AG08396 (cell line): ENCODE measurements at regions not wholly inside any gene's neighbourhood (a gene's known extent, or its start where the extent isn't known, plus 50 kb on each side); places are given as distances from the start of the nearest gene placed in this dataset.
"Not testable (repeated sequence)": the region's sequence is repeated elsewhere in the genome, so short reads cannot be mapped to it uniquely, and the experiment has no call there.

Experiments
- DNase-seq: peaks from one replicate; pipeline ENCODE4 v3.0.0; 2012; ENCODE audit warnings: low spot score, mixed read lengths

DNA sequence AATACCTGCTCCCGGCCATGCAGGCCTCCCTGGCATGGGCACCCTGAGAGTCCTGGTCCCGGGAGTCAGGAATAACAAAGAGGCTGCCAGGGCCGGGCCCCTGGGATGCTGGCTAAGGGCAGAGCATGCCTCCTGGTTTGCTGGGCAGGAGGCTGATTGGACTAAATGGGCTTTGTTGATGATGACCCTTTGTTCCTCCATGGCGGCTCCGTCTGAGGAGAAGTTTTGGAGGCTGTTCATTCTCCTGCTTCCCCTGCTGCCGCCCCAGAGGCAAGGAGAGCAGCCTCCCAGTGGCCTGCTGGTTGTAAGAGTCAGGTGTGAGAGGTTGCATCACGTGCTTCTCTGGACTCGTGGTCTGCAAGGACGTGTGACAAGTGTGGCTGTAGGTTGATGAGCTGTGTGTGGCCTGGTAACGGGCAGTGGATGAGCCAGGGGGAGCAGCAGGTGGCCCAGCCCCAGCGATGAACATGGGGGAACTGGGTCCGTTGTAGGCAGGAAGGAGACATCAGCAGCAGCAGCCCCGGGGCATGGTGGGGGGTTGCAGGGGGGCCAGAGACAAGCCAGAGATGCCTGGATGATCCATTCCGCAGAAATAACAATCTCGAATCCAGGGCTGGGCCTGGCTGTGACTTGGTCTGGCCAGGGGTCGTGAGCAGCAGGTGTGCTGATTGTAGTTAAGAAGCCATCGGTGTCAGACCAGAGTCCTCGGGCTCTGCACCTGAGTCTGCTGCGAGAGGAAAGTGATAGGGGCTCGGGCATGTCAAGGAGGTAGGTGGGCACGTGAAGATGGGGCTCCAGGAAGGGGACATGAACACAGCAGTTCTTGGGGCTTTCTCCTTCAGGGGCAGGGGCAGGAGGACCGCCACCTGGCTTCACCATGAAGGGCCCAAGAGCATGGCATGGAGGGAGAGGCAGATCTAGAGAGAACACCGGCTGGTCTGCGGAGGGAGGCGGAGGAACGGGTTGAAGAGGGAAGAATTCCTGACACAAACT lies 101.4 kb downstream of the TNFRSF13B start:
- no peak for DNase-seq

DNA sequence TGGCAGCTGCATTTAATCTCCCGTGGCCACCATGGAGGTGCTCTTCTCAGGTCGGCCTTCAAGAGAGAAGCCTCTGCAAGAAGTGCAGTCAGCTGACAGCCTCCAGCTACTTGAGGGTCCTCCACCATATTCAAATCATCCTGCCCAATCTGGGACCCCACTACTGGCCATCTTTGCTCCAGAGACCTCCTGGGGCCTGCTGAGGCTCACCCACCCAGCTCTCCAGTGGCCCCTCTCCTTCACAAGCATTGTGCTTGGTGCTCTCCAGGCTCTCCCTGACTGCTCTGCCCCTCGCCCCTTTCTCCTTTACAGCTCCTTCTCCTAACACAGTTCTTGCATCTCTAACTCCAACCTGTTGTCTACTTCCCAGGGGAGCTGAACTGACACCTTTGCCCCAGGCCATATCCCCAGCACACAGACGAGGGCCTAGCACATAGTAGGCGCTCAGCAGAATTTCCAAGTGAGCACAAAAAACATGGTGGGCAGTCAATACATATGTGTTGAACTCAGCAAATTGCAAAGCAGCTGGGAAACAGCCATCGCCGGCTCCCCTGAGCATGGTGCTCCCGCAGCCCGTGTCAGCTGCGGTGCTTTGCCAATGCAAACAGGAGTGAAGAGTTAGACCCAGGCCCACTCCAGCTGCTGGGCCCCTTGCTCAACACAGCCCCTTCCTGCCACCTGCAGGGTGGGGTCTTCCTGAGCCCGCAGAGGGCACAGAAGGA lies 102.2 kb downstream of the TNFRSF13B start:
- DNase-seq: not testable (repeated sequence)

DNA sequence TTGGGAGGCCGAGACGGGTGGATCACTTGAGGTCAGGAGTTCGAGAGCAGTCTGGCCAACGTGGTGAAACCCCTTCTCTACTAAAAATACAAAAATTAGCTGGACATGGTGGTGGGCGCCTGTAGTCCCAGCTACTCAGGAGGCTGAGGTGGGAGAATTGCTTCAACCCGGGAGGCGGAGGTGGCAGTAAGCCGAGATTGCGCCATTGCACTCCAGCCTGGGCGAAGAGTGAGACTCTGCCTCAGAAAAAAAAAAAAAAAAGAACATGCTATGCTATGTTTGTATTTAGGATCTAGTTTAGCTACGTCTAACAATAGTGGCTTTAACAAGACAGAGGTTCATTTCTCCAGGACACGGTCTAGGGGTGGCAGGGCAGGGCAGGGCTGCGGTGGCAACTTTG lies 103.3 kb downstream of the TNFRSF13B start:
- not testable (repeated sequence) for DNase-seq

DNA sequence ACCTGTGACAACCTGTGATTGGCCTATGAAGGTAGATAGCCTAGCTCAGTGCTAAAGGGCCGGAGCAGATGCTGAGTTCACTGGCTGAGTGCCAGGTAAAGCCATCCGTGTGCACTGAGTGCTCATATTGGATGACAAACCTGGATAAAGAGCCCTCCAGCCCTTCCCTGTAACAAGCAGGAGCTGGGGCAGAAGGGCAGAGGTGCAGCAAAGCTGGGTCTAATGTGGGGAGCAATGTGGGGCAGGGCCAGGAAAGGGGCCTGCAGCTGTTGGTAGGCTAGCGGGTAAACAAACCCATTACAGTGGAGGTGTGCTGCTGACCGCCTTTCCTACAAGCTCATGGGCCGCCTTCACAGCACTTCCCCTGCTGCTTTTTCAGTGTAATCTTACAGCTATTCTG lies 104.4 kb downstream of the TNFRSF13B start:
- not testable (repeated sequence) for DNase-seq

DNA sequence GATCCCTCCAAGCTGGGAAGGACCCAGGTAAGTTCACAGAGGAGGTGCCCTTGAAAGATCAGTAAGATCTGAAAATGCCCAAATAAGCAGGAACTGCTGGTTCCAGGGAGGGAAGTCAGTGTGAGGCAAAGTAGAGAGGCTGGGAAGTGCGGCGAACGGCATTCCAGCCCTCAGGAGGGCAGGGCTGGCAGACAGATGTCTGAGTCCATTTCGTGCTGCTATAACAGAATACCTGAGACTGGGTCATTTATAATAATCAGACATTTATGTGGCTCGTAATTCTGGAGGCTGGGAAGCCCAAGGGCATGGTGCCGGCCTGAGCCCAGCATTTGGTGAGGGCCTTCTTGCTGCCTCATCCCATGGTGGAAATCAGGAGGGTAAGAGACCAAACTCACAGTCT lies 105.1 kb downstream of the TNFRSF13B start:
- not testable (repeated sequence) for DNase-seq

DNA sequence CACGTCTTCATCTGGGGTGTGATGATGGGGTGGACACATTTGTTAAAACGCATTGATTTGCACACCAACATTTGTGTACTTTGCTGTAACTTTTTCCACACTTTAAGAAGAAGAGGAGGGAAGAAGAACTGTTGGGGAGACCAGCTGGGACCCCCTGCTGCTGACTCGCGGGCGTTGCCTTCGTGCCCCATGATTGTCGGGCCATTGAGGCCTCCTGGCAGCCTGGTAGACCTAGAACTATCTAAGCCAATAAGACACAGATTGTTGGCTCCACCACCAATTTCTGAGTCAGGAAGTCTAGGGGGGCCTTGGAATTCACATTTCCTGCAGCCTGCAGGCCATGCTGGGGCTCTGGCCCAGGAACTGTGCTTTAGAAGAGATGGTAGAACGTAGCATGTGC lies 105.5 kb downstream of the TNFRSF13B start:
- DNase-seq: no peak

DNA sequence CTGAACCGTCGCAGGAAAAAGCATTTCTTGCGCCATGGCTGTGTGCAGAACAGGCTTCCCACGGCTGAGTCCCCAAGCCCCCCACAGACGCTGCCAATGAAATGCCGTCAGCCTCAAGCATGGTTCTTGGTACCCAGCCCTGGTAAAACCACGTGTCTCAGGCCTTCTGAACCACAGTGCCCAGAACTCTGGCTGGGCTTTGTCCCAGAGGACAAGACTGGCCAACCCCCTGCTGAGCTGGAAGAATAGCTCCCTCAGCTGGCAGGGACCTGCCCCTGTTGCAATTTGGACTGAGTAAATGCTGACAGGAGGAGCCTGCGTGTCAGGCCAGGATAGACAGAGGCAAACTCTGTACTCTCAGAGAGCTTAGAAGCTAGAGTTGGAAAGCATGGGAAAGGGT lies 106.2 kb downstream of the TNFRSF13B start:
- DNase-seq: not testable (repeated sequence)

DNA sequence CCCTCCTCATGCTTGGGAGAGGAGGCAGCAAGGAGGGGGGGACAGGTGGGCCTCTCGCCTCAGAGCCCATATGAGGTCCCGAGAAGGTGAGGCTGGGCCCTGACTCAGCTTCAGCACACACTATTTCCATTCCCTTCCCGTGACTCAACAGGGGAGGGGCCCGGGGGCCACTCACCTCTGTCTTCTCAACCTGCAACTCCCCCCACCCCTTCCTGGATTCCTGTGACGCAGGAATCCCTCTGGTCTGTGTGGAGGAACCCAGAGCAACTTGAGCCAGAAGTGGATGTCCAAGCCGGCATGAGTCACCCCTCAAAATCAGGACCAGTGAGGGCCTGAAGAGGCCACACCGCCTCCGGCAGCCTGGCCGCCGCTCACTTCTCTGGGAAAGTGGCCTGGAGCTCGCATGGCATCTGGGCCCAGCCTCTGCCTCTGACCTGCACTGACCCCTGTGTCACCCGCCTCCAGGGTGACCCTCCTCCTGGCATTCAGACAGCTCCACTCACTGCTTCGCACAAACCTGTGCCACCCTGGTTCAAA lies 106.8 kb downstream of the TNFRSF13B start:
- not testable (repeated sequence) for DNase-seq

DNA sequence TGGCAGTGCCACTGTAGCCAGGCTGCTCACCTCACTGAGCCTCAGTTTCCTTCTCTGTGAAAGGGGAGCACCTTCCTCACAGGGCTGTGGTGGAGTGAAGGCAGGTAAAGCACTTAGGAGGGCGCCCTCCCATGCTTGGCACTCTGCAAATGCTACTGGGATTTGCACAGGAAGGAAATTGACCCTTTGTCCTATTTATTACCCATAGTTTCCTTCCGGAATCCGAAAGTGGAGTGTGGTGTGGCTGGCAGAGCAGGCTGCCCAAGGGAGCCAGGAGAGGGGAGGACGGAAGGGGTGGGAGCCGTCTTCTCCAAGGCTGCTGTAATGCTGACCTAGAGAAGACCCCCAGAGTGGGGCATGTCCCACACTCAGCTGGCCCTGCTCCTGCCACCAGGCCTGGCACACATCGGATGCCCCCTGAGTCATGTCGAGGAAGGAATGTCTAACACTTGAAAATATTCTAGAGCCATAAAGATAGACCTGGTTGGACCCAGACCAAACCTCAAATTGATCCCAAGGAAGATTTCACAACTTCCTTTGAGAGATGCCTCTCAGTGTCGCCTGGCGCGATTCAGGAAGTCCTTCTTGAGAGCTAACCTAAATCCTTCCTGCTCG lies 107.3 kb downstream of the TNFRSF13B start:
- not testable (repeated sequence) for DNase-seq

DNA sequence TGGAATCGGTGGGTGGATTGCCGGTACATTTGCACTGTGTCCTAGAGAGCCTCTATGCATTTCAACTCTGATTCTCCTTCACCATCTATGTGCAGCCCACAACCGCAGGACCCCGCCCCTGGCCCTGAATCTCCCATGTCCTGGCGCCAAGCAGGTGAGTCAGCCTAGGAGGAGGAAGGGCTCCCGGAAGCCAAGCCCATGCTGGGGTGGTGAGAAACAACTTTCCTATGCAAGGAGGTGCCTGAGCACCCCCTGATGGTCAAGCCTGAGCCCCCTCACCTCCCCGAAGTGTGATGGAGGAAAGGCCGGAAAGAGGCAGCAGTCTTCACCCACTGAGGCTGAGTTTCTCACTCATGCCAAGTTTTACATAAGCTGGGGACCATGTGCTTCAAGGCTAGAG lies 110.8 kb downstream of the TNFRSF13B start:
- not testable (repeated sequence) for DNase-seq

DNA sequence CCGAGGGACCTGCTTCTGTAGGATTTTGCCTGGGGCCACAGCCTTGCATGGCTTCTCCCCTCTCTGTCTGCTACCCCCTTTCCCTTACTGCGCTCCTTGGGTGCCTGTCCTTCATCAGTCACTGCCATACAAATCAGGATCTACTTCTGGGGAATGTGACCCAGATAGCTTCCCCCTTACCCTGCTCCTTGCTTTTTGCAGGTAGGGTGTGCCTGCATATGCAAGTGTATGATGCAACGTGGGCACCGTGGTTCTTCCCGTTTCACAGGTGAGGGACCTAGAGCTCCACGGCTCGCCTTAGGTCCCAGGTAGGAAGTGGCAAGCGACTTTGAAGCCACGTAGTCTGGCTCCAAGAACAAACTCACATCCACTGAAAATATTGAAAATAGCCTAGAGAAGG lies 111.5 kb downstream of the TNFRSF13B start:
- not testable (repeated sequence) for DNase-seq

DNA sequence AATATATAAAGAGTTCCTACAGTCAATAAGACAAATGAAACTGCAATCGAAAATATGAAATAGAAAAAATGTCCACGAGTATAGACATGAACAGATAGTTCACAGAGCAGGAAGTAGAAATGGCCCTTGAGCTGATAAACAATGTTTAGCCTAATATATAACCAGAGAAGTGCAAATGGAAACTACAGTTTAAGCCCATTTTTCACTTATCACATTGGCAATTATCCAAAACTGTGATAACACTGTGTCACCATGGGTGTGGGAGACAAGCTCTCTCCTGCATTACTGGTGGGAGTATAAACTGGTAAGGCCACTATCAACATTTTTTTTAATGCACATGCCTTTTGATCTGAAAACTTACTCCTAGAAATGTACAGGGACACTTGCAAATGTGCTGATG lies 112.4 kb downstream of the TNFRSF13B start:
- not testable (repeated sequence) for DNase-seq

DNA sequence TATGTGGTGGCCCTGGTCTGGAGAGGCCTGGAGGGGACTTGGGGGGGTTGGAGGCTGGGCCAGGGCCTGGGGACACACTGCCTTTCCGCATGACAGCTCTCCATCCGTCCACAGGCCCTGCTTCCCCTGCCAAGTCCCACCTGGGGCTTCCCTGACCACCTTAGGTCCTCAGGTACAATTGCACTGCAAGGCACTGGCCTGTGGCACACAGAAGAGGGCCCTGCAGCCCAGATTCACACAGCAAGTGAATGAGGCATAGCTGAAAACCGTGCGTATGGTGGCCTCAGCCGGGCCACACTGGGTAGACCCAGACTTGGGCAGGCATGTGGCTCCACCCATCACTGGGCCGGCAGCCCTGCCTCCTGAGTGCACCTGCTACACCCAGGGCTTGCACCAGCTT lies 114.2 kb downstream of the TNFRSF13B start:
- not testable (repeated sequence) for DNase-seq

DNA sequence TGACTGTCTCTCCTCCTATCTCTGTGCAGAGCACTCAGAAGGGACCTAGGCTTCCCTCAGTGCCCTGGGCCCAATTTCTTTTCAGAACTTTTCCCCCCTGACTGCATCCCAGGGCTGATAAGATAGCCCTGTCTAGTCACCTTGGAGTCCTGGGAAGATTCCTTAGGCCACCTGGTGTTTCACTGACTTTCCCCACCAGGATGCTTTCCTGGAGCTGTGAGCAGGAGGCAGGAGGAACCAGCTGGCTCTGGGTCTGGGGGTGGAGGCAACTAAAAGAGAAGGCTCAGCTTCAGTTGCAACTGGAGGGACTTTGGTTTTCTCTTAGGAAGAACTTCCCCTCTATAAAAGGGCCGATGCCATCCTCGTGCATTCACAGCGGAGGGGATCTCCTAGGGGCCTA lies 115.1 kb downstream of the TNFRSF13B start:
- not testable (repeated sequence) for DNase-seq

DNA sequence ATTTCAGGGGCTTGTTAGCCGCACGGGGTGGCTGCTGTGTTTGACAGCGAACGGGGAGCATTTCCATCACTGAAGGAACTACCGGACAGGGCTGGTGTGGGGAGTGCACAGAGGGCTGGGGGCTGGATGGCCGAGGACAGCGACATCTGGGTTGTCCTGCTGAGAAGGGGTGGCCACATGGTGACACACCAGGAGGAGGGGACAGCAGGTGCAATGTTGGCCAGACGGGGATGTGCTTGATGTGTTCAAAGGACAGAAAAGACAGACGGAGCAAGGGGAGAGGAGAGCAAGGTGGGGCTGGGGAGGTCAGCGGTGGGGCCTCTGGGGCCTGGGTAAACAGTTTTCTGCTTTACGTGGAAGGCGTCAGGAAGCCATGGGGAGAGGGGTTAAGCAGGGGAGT lies 115.7 kb downstream of the TNFRSF13B start:
- not testable (repeated sequence) for DNase-seq

DNA sequence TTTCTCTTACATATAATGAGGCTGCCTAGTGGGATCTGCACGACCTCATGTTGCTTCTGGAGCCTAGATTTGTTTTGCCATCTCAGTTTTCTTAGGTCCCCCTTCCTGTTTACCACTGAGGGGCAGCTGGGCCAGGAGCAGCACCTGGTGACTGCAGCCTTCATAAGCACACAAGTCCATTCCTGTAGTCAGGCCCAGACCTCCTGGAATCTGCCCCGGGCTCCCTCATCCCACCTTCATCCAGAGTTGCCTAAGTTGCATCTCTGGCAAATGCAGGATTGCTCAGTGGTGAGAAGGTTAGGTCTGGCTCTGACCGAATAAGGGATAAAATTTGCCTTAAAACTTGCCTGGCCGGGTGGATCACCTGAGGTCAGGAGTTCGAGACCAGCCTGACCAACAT lies 117.3 kb downstream of the TNFRSF13B start:
- DNase-seq: not testable (repeated sequence)

DNA sequence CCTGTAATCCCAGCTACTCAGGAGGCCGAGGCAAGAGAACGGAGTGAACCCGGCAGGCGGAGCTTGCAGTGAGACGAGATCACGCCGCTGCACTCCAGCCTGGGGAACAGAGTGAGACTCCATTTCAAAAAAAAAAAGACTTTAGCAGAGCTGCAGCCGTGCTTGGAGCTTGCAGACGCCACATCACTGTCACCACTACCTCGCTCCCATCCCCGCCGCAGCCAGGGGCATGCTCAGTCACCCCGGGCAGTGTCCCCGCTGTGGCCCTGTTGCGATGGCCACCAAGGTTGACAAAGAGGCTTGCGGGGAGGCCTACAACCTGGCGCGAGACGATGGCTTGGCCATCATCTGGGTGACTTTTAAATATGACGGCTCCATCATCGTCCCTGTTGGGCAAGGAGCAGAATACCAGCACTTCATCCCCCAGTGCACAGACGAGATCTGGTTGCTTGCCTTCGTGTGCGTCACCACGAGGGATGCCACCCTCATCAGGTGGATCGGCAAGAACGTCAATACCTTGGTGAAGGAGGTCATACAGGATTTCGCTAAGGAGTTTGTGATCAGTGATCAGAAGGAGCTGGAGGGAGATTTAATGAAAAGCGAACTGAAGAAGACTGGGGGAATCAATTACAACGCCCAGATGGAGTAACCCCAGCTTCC lies 118.1 kb downstream of the TNFRSF13B start:
- no peak for DNase-seq

DNA sequence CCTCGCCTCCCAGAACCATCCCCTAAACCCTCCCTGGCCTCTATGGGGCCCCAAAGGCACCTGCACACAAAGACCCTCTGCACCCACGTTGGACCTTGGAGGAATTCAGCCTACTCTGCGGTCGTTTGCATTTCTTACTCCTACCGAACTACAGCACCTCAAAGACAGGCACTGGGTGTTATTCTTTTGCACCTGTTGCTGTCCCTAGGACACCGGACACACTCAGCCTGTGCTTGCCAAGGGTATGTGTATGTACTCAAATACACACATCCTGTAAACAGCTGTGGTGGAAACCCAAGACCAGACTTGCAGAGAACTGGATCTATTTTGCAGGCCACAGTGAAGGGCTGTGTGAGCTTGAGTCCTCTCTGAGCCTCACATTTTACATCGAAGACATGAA lies 122.1 kb downstream of the TNFRSF13B start:
- not testable (repeated sequence) for DNase-seq

DNA sequence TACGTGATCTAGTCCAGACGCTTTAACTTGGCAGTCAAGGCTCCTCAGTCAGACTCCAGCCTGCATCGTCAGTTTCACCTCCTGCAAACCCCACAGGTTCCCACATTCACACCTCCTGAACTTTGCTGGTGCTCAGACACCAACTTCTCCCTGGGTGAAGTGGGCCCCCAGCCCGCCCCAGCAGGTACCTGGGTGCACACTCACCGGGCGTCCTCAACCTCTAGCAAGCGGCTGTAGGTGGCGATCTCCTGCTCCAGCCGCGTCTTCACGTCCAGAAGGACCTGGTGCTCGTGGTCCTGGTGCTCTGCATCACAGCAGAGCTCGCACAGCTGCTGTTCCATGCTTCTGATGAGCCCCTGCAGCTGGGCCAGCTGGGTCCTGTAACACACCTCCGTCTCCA lies 122.9 kb downstream of the TNFRSF13B start:
- not testable (repeated sequence) for DNase-seq

DNA sequence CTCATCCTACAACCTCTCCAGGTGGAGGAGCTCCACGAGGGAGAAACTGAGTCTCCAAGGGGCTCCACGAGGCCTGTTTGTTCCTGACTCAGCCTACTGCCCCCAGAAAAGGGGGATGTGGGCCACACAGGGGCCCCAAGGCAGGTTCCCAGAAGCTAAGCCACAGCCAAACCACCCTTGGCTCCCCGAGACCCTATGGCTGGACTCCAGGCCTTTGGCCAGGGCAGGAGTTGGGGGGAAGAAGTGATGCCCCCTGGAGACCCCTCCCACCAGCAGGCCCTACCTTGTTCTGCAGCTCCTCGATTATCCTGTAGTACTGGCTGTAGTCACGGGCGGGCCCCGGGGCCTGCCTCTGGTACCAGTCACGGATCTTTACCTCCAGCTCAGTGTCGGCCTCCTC lies 126.8 kb downstream of the TNFRSF13B start:
- not testable (repeated sequence) for DNase-seq

DNA sequence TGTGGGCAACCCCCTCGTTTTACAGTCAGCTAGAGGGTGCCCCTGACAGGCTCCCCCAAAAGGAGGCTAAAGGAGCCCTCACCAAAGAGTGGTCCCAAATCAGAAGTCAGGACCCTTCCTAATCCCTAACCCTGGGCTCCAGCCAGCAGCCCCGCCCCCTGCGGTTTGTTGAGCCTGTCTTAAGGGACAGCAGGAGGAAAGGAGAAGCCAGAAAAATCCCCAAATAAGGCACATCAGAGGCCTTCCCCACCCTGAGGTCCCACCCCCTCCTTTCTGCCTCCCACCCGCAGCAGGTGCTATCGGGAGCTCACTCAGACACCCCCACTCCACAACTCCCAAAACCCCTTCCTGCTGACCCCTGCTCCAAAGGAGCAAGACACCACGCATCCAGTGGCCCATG lies 127.2 kb downstream of the TNFRSF13B start:
- not testable (repeated sequence) for DNase-seq

DNA sequence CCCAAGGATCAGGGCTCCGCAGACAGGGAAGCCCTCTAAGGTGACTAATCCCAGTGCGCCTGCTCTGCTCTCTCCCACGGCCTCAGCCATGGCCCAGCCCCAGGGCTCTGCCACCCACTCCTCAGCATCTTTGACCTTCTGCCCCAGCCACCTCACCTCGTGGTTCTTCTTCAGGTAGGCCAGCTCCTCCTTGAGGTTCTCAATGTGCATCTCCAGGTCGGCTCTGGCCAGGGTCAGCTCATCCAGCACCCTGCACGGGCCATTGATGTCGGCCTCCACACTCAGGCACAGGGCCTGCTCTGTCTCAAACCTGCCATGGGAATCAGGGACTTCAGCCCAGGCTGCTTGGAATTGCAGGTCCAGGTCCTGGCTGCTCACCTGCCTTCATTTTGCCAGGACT lies 128.4 kb downstream of the TNFRSF13B start:
- DNase-seq: not testable (repeated sequence)
